ENCODE measurements at regions not wholly inside any gene's neighbourhood (a gene's known extent, or its start where the extent isn't known, plus 50 kb on each side); places are given as distances from the start of the nearest gene placed in this dataset.

GRCh38 chr9:86456416-86456815 lies 102.2 kb upstream of the TUT7 start:
- no peak for TF ChIP-seq CTCF (conservative IDR thresholded peaks at IDR 0.05; ENCODE audit: low read depth)
- ChIA-PET POLR2A (ENCODE audit: low non-redundant PET) (no interaction called here), CTCF (interaction anchor here (0.7 to 1.1 kb wide), 3 partner anchors 8 to 1158 kb away, joined by 3 to 6 read pairs (median 4); no protein-coding TSS in a partner anchor)
- H3K27ac ChIP-seq: no peak overlapping the region
- no peak for DNase-seq (ENCODE audit: low spot score)

- no peak overlapping the region for H3K27ac ChIP-seq
- CTCF ChIA-PET: interaction anchor here (0.6 kb wide), 2 partner anchors 14 to 17 kb away, joined by 4 to 5 read pairs; no protein-coding TSS in a partner anchor
Observed at GRCh38 chr9:86454701-86455615, 100.7 kb upstream of the TUT7 start.

DNA sequence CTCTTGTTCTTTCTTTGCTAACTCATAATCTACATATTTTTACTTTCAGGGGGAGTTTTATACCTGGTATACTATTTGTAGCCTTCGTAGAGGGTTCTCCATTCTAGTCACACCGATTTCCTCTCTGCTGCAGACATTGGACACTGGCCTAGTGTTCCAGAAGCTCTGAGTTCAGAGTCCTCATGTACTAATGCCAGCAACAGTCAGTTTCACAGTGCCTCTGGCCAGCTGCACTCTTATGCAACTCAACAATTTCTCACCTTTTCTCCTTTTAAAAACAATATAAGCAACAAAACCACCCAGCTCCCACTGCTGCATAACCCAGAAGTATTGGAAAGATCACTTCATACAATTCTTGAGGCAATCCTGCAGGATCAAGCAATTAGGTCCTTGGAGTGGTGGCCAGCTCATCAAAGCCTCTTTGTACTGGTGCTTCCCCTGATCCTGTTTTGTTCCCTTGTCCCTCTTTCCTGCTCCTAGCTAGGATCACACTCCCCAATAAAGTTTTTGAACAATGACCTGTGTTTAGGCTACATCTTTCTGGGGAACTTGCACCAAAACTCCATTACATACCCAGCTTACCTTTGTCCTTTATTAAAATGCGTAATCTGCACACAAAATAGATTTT lies 98.1 kb upstream of the TUT7 start:
- POLR2A ChIA-PET (ENCODE audit: low non-redundant PET): no interaction called here
- TF ChIP-seq CTCF (conservative IDR thresholded peaks at IDR 0.05; ENCODE audit: low read depth): no peak
- H3K27ac ChIP-seq: no peak overlapping the region
- CTCF ChIA-PET: interaction anchor here (1.3 to 1.5 kb wide), 2 partner anchors 17 to 19 kb away, joined by 3 to 8 read pairs; no protein-coding TSS in a partner anchor
- DNase-seq (ENCODE audit: low spot score): no peak

More at GRCh38 chr9:86454701-86455615, 100.7 kb upstream of the TUT7 start:
- no peak for TF ChIP-seq CTCF (conservative IDR thresholded peaks at IDR 0.05; ENCODE audit: low read depth)
- POLR2A ChIA-PET (ENCODE audit: low non-redundant PET): no interaction called here
- DNase-seq (ENCODE audit: low spot score): no peak

- no peak for TF ChIP-seq CTCF (conservative IDR thresholded peaks at IDR 0.05; ENCODE audit: low read depth)
- ChIA-PET POLR2A (ENCODE audit: low non-redundant PET) (no interaction called here), CTCF (interaction anchor here (0.6 kb wide), 1 partner anchor 14 kb away, joined by 3 read pairs; no protein-coding TSS in a partner anchor)
- H3K27ac ChIP-seq: no peak overlapping the region
- no peak for DNase-seq (ENCODE audit: low spot score)
Observed at GRCh38 chr9:86449246-86449645, 95.0 kb upstream of the TUT7 start.

DNA sequence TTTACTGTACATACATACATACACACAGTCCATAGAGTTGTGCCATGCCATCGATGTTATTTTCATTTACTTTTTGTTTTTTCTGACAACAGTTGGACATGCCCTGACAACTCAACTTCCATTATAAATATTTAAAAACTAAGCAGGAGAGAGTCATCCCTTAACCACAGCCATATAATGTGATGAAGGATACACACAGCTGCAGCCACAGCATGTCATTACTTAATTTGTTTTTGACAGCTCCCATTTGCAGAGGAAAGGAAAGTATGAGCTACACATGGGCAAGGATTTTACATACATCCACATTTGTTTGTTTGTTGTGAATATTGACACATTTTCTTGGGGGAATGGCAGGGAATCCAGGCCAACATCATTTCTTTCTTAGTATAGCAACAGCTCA lies 91.5 kb upstream of the TUT7 start:
- ChIA-PET CTCF (interaction anchor here (0.6 kb wide), 1 partner anchor 11 kb away, joined by 3 read pairs; no protein-coding TSS in a partner anchor), POLR2A (ENCODE audit: low non-redundant PET) (no interaction called here)
- no peak for DNase-seq (ENCODE audit: low spot score)
- TF ChIP-seq CTCF (conservative IDR thresholded peaks at IDR 0.05; ENCODE audit: low read depth): no peak
- no peak overlapping the region for H3K27ac ChIP-seq

- no peak overlapping the region for H3K27ac ChIP-seq
- TF ChIP-seq CTCF (conservative IDR thresholded peaks at IDR 0.05; ENCODE audit: low read depth): no peak
- DNase-seq (ENCODE audit: low spot score): no peak
- CTCF ChIA-PET: interaction anchor here (0.9 kb wide), 1 partner anchor 504 kb away, joined by 4 read pairs; no protein-coding TSS in a partner anchor
- POLR2A ChIA-PET (ENCODE audit: low non-redundant PET): no interaction called here
Observed at GRCh38 chr9:86443992-86444391, 89.8 kb upstream of the TUT7 start.

Data from RWPE1 (cell line).